ENCODE measurements at regions not wholly inside any gene's neighbourhood (a gene's known extent, or its start where the extent isn't known, plus 50 kb on each side); places are given as distances from the start of the nearest gene placed in this dataset.

DNA sequence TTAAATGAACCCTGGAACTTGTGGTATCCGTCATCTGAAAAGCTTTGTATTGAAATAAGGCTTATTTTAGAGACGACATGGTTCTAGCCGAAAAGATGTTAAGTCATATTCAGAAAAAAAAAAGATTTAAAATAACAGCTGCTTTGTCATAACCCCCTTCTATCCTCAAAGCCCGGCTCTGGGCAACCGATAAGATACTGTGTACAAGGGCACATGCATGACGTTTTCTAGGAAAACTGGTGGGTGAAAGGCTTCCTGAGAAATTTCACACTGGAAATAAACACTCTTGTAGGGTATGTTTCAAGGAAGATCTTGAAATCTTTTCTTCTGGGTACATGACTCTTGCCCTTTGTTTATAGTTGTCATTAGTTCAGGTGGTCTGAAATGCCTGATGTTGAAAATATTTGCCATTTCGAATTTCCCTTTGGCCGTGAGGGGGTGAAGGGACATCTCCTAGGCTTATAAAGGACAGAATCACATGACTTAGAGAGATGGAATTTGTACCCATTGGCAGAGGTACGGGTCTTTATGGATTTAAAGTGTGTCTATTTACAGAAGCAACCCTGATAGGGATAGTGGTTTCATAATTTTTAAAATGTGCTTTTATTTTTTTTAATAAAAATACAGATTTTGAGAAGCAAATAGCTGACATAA lies 232.5 kb downstream of the PTEN start:
- TF ChIP-seq, protein P1, sequence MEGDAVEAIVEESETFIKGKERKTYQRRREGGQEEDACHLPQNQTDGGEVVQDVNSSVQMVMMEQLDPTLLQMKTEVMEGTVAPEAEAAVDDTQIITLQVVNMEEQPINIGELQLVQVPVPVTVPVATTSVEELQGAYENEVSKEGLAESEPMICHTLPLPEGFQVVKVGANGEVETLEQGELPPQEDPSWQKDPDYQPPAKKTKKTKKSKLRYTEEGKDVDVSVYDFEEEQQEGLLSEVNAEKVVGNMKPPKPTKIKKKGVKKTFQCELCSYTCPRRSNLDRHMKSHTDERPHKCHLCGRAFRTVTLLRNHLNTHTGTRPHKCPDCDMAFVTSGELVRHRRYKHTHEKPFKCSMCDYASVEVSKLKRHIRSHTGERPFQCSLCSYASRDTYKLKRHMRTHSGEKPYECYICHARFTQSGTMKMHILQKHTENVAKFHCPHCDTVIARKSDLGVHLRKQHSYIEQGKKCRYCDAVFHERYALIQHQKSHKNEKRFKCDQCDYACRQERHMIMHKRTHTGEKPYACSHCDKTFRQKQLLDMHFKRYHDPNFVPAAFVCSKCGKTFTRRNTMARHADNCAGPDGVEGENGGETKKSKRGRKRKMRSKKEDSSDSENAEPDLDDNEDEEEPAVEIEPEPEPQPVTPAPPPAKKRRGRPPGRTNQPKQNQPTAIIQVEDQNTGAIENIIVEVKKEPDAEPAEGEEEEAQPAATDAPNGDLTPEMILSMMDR (optimal IDR thresholded peaks at IDR 0.05 in 1 of 3, IDR thresholded peaks at IDR 0.05 in 1 of 3, conservative IDR thresholded peaks at IDR 0.05 in 1 of 3; ENCODE audit: extremely low read depth in 1 of 3, insufficient read depth in 2 of 3, low read length in 3 of 3): no peak
- TF ChIP-seq EZH2 (IDR thresholded peaks at IDR 0.05; ENCODE audit: low read length): no peak
